Fibroblast of skin of left quadriceps (primary cell): ENCODE measurements at regions not wholly inside any gene's neighbourhood (a gene's known extent, or its start where the extent isn't known, plus 50 kb on each side); places are given as distances from the start of the nearest gene placed in this dataset.

ENCODE experiments used
- DNase-seq, 2 experiments: peaks; one replicate each; pipeline ENCODE4 v3.0.0-alpha.2; 2013; ENCODE audit warnings: low read depth in 2 of 2

- DNase-seq, result no peak
Observed at GRCh38 chr5:148950471-148950863, 112.4 kb downstream of the SH3TC2 start.

- DNase-seq, result no peak
Observed at GRCh38 chr5:148950892-148951291, 112.0 kb downstream of the SH3TC2 start.

- DNase-seq, result no peak
Observed at GRCh38 chr5:148951612-148952011, 111.2 kb downstream of the SH3TC2 start.

- DNase-seq, result no peak
Observed at GRCh38 chr5:148952097-148952867, 110.6 kb downstream of the SH3TC2 start.

GRCh38 chr5:148953711-148954110 lies 109.2 kb downstream of the SH3TC2 start:
- DNase-seq, result no peak
